Ishikawa (cell line): ENCODE measurements at regions not wholly inside any gene's neighbourhood (a gene's known extent, or its start where the extent isn't known, plus 50 kb on each side); places are given as distances from the start of the nearest gene placed in this dataset.

ENCODE experiments used
- CEBPB ChIP-seq: IDR thresholded peaks from 2 replicates; pipeline ENCODE4 v1.6.1; 2012
- CREB1 ChIP-seq: IDR thresholded peaks from 2 replicates; pipeline ENCODE4 v1.6.1; 2012; ENCODE audit warnings: low read depth
- EGR1 ChIP-seq: IDR thresholded peaks from 2 replicates; pipeline ENCODE4 v1.6.1; 2012
- EP300 ChIP-seq: IDR thresholded peaks from 2 replicates; pipeline ENCODE4 v1.6.1; 2012; ENCODE audit warnings: borderline replicate concordance
- FOXM1 ChIP-seq: IDR thresholded peaks from 2 replicates; pipeline ENCODE4 v1.6.1; 2012; ENCODE audit warnings: low read depth, borderline replicate concordance
- MAX ChIP-seq: IDR thresholded peaks from 2 replicates; pipeline ENCODE4 v1.6.1; 2012
- NFIC ChIP-seq: IDR thresholded peaks from 2 replicates; pipeline ENCODE4 v1.6.1; 2012
- RAD21 ChIP-seq: IDR thresholded peaks from 2 replicates; pipeline ENCODE4 v1.6.1; 2012; ENCODE audit warnings: low read depth
- TAF1 ChIP-seq: IDR thresholded peaks from 2 replicates; pipeline ENCODE4 v1.6.1; 2012; ENCODE audit warnings: low read depth, mild to moderate bottlenecking
- TCF12 ChIP-seq: IDR thresholded peaks from 2 replicates; pipeline ENCODE4 v1.6.1; 2012; ENCODE audit warnings: low read depth
- TEAD4 ChIP-seq: IDR thresholded peaks from 2 replicates; pipeline ENCODE4 v1.6.1; 2012
- YY1 ChIP-seq: IDR thresholded peaks from 2 replicates; pipeline ENCODE4 v1.6.1; 2012; ENCODE audit warnings: low read depth
- ZBTB7A ChIP-seq: IDR thresholded peaks from 2 replicates; pipeline ENCODE4 v1.6.1; 2012; ENCODE audit warnings: low read depth
- TF ChIP-seq, protein P1 (sequence below): IDR thresholded peaks from 2 replicates; pipeline ENCODE4 v1.6.1; 2012; ENCODE audit warnings: low read depth, mild to moderate bottlenecking
- TF ChIP-seq, protein P2 (sequence below): IDR thresholded peaks from 2 replicates; pipeline ENCODE4 v1.6.1; 2012

DNA sequence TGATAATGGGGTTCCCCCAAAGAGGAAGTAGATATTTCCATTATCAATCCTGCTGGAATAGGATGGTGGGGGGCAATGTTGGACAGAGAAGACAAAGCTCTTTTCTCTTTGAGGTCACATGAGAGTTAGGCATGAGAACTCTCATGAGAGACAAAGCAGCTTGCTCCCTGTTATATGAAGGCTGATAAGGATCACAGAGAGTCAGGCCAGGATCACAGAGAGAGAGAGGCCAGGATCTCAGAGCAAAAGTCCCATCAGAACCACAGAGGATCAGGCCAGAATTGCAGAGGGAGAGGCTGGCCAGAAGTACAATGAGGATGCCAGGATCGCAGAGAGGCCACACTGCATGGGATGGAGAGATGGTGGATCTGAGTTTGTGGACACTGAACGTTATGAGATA is 457.1 kb downstream of the LPIN1 start:
- no peak for TF ChIP-seq EP300
- TF ChIP-seq CREB1, result no peak
- TF ChIP-seq YY1, result no peak

- TF ChIP-seq CEBPB (no peak), FOXM1 (no peak), EP300 (no peak), TAF1 (no peak), RAD21 (no peak), YY1 (no peak), ZBTB7A (no peak), TEAD4 (no peak), CREB1 (no peak), TCF12 (no peak), EGR1 (no peak), NFIC (no peak), MAX (no peak)
- TF ChIP-seq, protein P1, sequence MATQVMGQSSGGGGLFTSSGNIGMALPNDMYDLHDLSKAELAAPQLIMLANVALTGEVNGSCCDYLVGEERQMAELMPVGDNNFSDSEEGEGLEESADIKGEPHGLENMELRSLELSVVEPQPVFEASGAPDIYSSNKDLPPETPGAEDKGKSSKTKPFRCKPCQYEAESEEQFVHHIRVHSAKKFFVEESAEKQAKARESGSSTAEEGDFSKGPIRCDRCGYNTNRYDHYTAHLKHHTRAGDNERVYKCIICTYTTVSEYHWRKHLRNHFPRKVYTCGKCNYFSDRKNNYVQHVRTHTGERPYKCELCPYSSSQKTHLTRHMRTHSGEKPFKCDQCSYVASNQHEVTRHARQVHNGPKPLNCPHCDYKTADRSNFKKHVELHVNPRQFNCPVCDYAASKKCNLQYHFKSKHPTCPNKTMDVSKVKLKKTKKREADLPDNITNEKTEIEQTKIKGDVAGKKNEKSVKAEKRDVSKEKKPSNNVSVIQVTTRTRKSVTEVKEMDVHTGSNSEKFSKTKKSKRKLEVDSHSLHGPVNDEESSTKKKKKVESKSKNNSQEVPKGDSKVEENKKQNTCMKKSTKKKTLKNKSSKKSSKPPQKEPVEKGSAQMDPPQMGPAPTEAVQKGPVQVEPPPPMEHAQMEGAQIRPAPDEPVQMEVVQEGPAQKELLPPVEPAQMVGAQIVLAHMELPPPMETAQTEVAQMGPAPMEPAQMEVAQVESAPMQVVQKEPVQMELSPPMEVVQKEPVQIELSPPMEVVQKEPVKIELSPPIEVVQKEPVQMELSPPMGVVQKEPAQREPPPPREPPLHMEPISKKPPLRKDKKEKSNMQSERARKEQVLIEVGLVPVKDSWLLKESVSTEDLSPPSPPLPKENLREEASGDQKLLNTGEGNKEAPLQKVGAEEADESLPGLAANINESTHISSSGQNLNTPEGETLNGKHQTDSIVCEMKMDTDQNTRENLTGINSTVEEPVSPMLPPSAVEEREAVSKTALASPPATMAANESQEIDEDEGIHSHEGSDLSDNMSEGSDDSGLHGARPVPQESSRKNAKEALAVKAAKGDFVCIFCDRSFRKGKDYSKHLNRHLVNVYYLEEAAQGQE, result no peak
- TF ChIP-seq, protein P2, sequence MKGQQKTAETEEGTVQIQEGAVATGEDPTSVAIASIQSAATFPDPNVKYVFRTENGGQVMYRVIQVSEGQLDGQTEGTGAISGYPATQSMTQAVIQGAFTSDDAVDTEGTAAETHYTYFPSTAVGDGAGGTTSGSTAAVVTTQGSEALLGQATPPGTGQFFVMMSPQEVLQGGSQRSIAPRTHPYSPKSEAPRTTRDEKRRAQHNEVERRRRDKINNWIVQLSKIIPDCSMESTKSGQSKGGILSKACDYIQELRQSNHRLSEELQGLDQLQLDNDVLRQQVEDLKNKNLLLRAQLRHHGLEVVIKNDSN, result no peak
Measured at GRCh38 chr2:12205086-12205485, 458.7 kb downstream of the LPIN1 start.

DNA sequence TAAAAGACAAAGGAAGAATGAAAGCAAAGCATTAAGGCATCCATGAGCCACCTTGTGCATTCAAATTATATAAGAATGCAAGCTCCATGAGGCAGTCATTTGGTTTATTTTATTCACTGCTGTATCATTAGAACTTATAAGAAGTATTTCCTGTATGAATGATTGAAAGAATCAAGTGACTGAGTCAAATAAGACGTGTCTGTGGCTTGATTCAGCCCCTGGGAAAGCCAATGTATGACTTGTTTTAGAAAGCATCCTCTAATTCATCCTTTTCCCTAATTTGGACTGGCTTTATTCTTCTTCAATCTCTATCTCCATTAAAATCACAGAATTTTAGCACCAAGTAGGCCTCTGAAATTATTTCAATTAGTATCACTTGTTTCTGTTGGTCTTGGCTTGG is 461.1 kb downstream of the LPIN1 start:
- TF ChIP-seq TEAD4 (no peak), TCF12 (no peak), TAF1 (no peak), YY1 (no peak), ZBTB7A (no peak), EP300 (no peak)

DNA sequence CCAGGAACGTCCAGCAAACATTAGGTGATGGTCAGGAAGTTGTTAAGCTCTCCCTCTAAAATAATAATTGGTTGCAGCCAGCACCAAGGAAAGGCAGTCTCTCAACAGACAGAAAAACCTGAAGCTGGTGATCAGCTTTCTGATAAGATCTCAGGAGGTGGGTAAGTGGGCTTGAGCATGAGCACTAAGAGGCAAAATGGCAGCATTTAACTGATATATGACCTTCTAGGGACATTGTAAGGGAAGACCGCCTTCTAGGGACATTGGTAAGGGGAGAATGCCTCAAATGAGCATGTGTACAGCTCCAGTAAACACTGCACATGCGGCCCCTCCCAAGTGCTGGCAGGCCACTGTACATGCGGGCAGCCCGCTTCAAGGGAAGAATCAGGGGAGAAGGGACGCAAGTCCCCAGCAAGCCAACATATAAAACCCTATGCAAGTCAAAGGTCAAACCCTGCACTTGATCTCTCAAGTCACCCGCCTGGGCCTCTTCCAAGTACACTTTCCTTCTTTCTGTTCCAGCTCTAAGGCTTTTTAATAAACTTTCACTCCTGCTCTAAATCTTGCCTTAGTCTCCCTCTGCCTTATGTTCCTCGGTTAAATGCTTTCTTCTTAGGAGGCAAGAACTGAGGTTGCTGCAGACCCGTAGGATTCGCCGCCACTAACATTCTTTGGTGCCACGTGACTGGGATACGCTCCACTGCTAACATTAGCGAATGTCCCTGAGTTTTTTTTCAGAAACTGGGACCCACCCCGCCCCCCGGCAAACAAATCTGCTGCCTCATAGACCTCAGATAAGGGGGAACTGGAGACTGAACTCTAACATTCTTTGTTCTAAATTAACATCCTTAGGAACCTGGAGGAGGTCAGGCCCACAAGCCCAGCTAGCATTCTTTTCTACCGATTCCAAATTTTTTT is 463.8 kb downstream of the LPIN1 start:
- no peak for TF ChIP-seq ZBTB7A
- TF ChIP-seq TEAD4, result no peak
- no peak for TF ChIP-seq CEBPB
- no peak for TF ChIP-seq RAD21
- no peak for TF ChIP-seq CREB1
- TF ChIP-seq MAX, result no peak
- TF ChIP-seq EP300, result no peak
- TF ChIP-seq, protein P1, result no peak
- no peak for TF ChIP-seq FOXM1
- no peak for TF ChIP-seq TCF12
- TF ChIP-seq, protein P2, result no peak
- no peak for TF ChIP-seq YY1
- TF ChIP-seq NFIC, result no peak
- TF ChIP-seq TAF1, result no peak
- TF ChIP-seq EGR1, result no peak

GRCh38 chr2:12211326-12212175 is 465.1 kb downstream of the LPIN1 start:
- TF ChIP-seq FOXM1, result no peak
- TF ChIP-seq TAF1, result no peak
